Fibroblast of lung (primary cell): ENCODE measurements at regions not wholly inside any gene's neighbourhood (a gene's known extent, or its start where the extent isn't known, plus 50 kb on each side); places are given as distances from the start of the nearest gene placed in this dataset.

Experiments
- DNase-seq, 2 donors: peaks; one replicate each; pipeline versions ENCODE4 v3.0.0 to v3.0.0-alpha.2; 2010; ENCODE audit warnings: low read depth in 2 of 2
- H2AFZ ChIP-seq: 2 replicates; pipeline ENCODE4 v1.5.1; 2012; ENCODE audit warnings: low read length, control low read depth, inconsistent platforms
- H3K27ac ChIP-seq: 2 replicates; pipeline ENCODE4 v1.5.1; 2011; ENCODE audit warnings: low read length, control low read depth; ENCODE audit not compliant: insufficient read depth
- H3K27me3 ChIP-seq: 2 replicates; pipeline ENCODE4 v1.5.1; 2011; ENCODE audit warnings: mild to moderate bottlenecking, low read length; ENCODE audit not compliant: control insufficient read depth, insufficient read depth
- H3K36me3 ChIP-seq: 2 replicates; pipeline ENCODE4 v1.5.1; 2011; ENCODE audit warnings: low read length; ENCODE audit not compliant: control insufficient read depth, insufficient read depth
- H3K4me1 ChIP-seq: 2 replicates; pipeline ENCODE4 v1.5.1; 2011; ENCODE audit warnings: low read length; ENCODE audit not compliant: control insufficient read depth, insufficient read depth; ENCODE audit errors: extremely low read depth
- H3K4me2 ChIP-seq: 2 replicates; pipeline ENCODE4 v1.5.1; 2011; ENCODE audit warnings: low read length, control low read depth; ENCODE audit not compliant: insufficient read depth; ENCODE audit errors: extremely low read depth
- H3K4me3 ChIP-seq, 4 experiments: fragments of 200-600 bp in 1 of 4; sonication (generic) in 1 of 4; replicated peaks in 1 of 4; 2 replicates each; pipeline ENCODE4 v1.5.1; 2011 to 2016; ENCODE audit warnings: low read length in 4 of 4, low read depth in 3 of 4, mild to moderate bottlenecking in 3 of 4, control low read depth in 2 of 4, inconsistent platforms in 1 of 4, mixed read lengths in 1 of 4; ENCODE audit not compliant: insufficient read depth in 1 of 4; ENCODE audit errors: control extremely low read depth in 1 of 4
- H3K79me2 ChIP-seq: 2 replicates; pipeline ENCODE4 v1.5.1; 2012; ENCODE audit warnings: mild to moderate bottlenecking, low read length, inconsistent platforms; ENCODE audit not compliant: control insufficient read depth, insufficient read depth
- H3K9ac ChIP-seq: 2 replicates; pipeline ENCODE4 v1.5.1; 2011; ENCODE audit warnings: mild to moderate bottlenecking, low read length, control low read depth; ENCODE audit not compliant: insufficient read depth
- H3K9me3 ChIP-seq: 2 replicates; pipeline ENCODE4 v1.5.1; 2012; ENCODE audit warnings: low read depth, low read length; ENCODE audit not compliant: control insufficient read depth, insufficient read depth
- H4K20me1 ChIP-seq: 2 replicates; pipeline ENCODE4 v1.5.1; 2011; ENCODE audit warnings: low read length; ENCODE audit not compliant: control insufficient read depth, insufficient read depth; ENCODE audit errors: extremely low read depth
- CTCF ChIP-seq, 2 donors: IDR thresholded peaks in 1 of 2; conservative IDR thresholded peaks in 1 of 2; 1 replicate in 1 of 2; 2 replicates in 1 of 2; pipeline ENCODE4 v1.5.1; 2011 to 2012; ENCODE audit warnings: low read length in 2 of 2, control low read depth in 1 of 2, inconsistent platforms in 1 of 2, low read depth in 1 of 2, mild to moderate bottlenecking in 1 of 2
- EZH2 ChIP-seq: IDR thresholded peaks from 2 replicates; pipeline ENCODE4 v1.5.1; 2012; ENCODE audit warnings: low read length, control low read depth, mild to moderate bottlenecking; ENCODE audit errors: missing control alignments

- Histone ChIP-seq H4K20me1 (no peaks in the 10 kb centered on the region), H3K4me1 (peaks cover 9% of the 10 kb centered on the region), H3K9me3 (no peaks in the 10 kb centered on the region), H3K27ac (peak overlapping the region; percentile 53), H2AFZ (no peak overlapping the region), H3K27me3 (no peaks in the 10 kb centered on the region), H3K36me3 (no peaks in the 10 kb centered on the region), H3K9ac (no peak overlapping the region), H3K79me2 (no peaks in the 10 kb centered on the region), H3K4me3 (peak overlapping the region in 3 of 4 experiments; percentile 11 to 31 (median 18)), H3K4me2 (peak overlapping the region; percentile 60)
- DNase-seq = peak; percentile 92 to 96
- TF ChIP-seq CTCF (conservative IDR thresholded peaks at IDR 0.05 in 1 of 2, IDR thresholded peaks at IDR 0.05 in 1 of 2; ENCODE audit: low read depth in 1 of 2, low read length in 2 of 2) = no peak
- no peak for TF ChIP-seq EZH2
Observed at GRCh38 chr1:93804412-93804811, 74.6 kb downstream of the DNTTIP2 start.

GRCh38 chr1:93801471-93801870 lies 77.5 kb downstream of the DNTTIP2 start:
- peak in 1 of 2 donors; percentile 83 for DNase-seq
- H3K79me2 ChIP-seq = no peaks in the 10 kb centered on the region
- peaks cover 12% of the 10 kb centered on the region for H3K4me1 ChIP-seq

GRCh38 chr1:93800856-93801255 lies 78.2 kb downstream of the DNTTIP2 start:
- no peak overlapping the region for H3K4me2 ChIP-seq
- no peaks in the 10 kb centered on the region for H4K20me1 ChIP-seq
- peaks cover 10% of the 10 kb centered on the region for H3K4me1 ChIP-seq
- H3K4me3 ChIP-seq = no peak overlapping the region
- H3K36me3 ChIP-seq = no peaks in the 10 kb centered on the region
- no peak overlapping the region for H2AFZ ChIP-seq
- TF ChIP-seq EZH2 (no peak), CTCF (conservative IDR thresholded peaks at IDR 0.05 in 1 of 2, IDR thresholded peaks at IDR 0.05 in 1 of 2; ENCODE audit: low read depth in 1 of 2, low read length in 2 of 2) (no peak)
- H3K9me3 ChIP-seq = no peaks in the 10 kb centered on the region
- H3K9ac ChIP-seq = no peak overlapping the region
- no peak overlapping the region for H3K27ac ChIP-seq
- DNase-seq = no peak
- H3K27me3 ChIP-seq = no peaks in the 10 kb centered on the region
- H3K79me2 ChIP-seq = no peaks in the 10 kb centered on the region

More at GRCh38 chr1:93801471-93801870, 77.5 kb downstream of the DNTTIP2 start:
- Histone ChIP-seq H3K4me3 (no peak overlapping the region), H3K27ac (no peak overlapping the region), H3K4me2 (no peak overlapping the region), H2AFZ (no peak overlapping the region), H3K27me3 (no peaks in the 10 kb centered on the region), H3K9me3 (no peaks in the 10 kb centered on the region), H3K36me3 (no peaks in the 10 kb centered on the region), H3K9ac (no peak overlapping the region), H4K20me1 (no peaks in the 10 kb centered on the region)
- no peak for TF ChIP-seq EZH2
